ACC112 (cell line): ENCODE measurements at regions not wholly inside any gene's neighbourhood (a gene's known extent, or its start where the extent isn't known, plus 50 kb on each side); places are given as distances from the start of the nearest gene placed in this dataset.
A peak's percentile ranks its signal among the peaks of the same experiment; 100 is the strongest.

Experiments used
- H2AFZ ChIP-seq: fragments of 200-600 bp; sonication (generic); one replicate; pipeline ENCODE4 v1.6.0; 2017; ENCODE audit warnings: antibody characterized with exemption, low read length; ENCODE audit not compliant: unreplicated experiment
- H3K27ac ChIP-seq: fragments of 200-600 bp; sonication (generic); 2 replicates; pipeline ENCODE4 v1.5.1; 2014; ENCODE audit warnings: low read depth, mild to moderate bottlenecking, antibody characterized with exemption, low read length, moderate library complexity
- H3K27me3 ChIP-seq: fragments of 200-600 bp; sonication (generic); 2 replicates; pipeline ENCODE4 v1.6.1; 2014; ENCODE audit warnings: mild to moderate bottlenecking, antibody characterized with exemption, low read length, moderate library complexity, mixed read lengths; ENCODE audit not compliant: insufficient read depth
- H3K36me3 ChIP-seq: fragments of 200-600 bp; sonication (generic); 2 replicates; pipeline ENCODE4 v1.6.1; 2016; ENCODE audit warnings: mild to moderate bottlenecking, antibody characterized with exemption, low read length, moderate library complexity, mixed read lengths; ENCODE audit not compliant: insufficient read depth
- H3K4me1 ChIP-seq: fragments of 200-600 bp; sonication (generic); one replicate; pipeline ENCODE4 v1.6.1; 2016; ENCODE audit warnings: low read length, mixed read lengths; ENCODE audit not compliant: insufficient read depth, unreplicated experiment, control insufficient read depth
- H3K4me3 ChIP-seq: fragments of 200-600 bp; sonication (generic); 2 replicates; pipeline ENCODE4 v1.5.1; 2014; ENCODE audit warnings: mild to moderate bottlenecking, low read depth, low read length
- H3K79me2 ChIP-seq: fragments of 200-600 bp; sonication (generic); one replicate; pipeline ENCODE4 v1.6.0; 2016; ENCODE audit warnings: low read length; ENCODE audit not compliant: control insufficient read depth, unreplicated experiment, insufficient read depth

- H3K27me3 ChIP-seq, result no peaks in the 10 kb centered on the region
- H3K4me1 ChIP-seq, result no peaks in the 10 kb centered on the region
- H3K79me2 ChIP-seq, result no peaks in the 10 kb centered on the region
- H3K27ac ChIP-seq, result no peak overlapping the region
- H2AFZ ChIP-seq, result no peak overlapping the region
- no peaks in the 10 kb centered on the region for H3K36me3 ChIP-seq
- H3K4me3 ChIP-seq, result no peak overlapping the region
Measured at GRCh38 chr12:125966641-125967040, 901.4 kb downstream of the AACS start.

GRCh38 chr12:125968413-125968812, 903.2 kb downstream of the AACS start:
- Histone ChIP-seq H2AFZ (no peak overlapping the region), H3K27ac (no peak overlapping the region), H3K36me3 (no peaks in the 10 kb centered on the region), H3K79me2 (no peaks in the 10 kb centered on the region), H3K4me1 (no peaks in the 10 kb centered on the region), H3K27me3 (no peaks in the 10 kb centered on the region), H3K4me3 (no peak overlapping the region)

GRCh38 chr12:125971981-125972380, 906.7 kb downstream of the AACS start:
- H3K4me3 ChIP-seq, result no peak overlapping the region
- no peaks in the 10 kb centered on the region for H3K4me1 ChIP-seq
- H3K27ac ChIP-seq, result no peak overlapping the region
- no peaks in the 10 kb centered on the region for H3K27me3 ChIP-seq
- no peak overlapping the region for H2AFZ ChIP-seq
- no peaks in the 10 kb centered on the region for H3K79me2 ChIP-seq
- H3K36me3 ChIP-seq, result no peaks in the 10 kb centered on the region

- Histone ChIP-seq H3K36me3 (no peaks in the 10 kb centered on the region), H3K27me3 (no peaks in the 10 kb centered on the region), H3K79me2 (no peaks in the 10 kb centered on the region), H3K27ac (no peak overlapping the region), H3K4me3 (no peak overlapping the region), H3K4me1 (no peaks in the 10 kb centered on the region), H2AFZ (no peak overlapping the region)
Measured at GRCh38 chr12:125978286-125978685, 913.1 kb downstream of the AACS start.

GRCh38 chr12:125981610-125982253, 916.5 kb downstream of the AACS start:
- Histone ChIP-seq H2AFZ (no peak overlapping the region), H3K79me2 (no peaks in the 10 kb centered on the region), H3K27me3 (no peaks in the 10 kb centered on the region), H3K27ac (no peak overlapping the region), H3K4me3 (no peak overlapping the region), H3K4me1 (no peaks in the 10 kb centered on the region), H3K36me3 (no peaks in the 10 kb centered on the region)

GRCh38 chr12:125983094-125983783, 918.0 kb downstream of the AACS start:
- H3K27me3 ChIP-seq, result no peaks in the 10 kb centered on the region
- no peaks in the 10 kb centered on the region for H3K79me2 ChIP-seq
- no peaks in the 10 kb centered on the region for H3K36me3 ChIP-seq
- H3K27ac ChIP-seq, result no peak overlapping the region
- H3K4me1 ChIP-seq, result no peaks in the 10 kb centered on the region
- H2AFZ ChIP-seq, result peak overlapping the region; percentile 65
- peak overlapping the region; percentile 75 for H3K4me3 ChIP-seq

GRCh38 chr12:125983784-125984500, 918.7 kb downstream of the AACS start:
- peak overlapping the region; percentile 75 for H3K4me3 ChIP-seq
- no peaks in the 10 kb centered on the region for H3K4me1 ChIP-seq
- peak overlapping the region; percentile 65 for H2AFZ ChIP-seq
- H3K27me3 ChIP-seq, result no peaks in the 10 kb centered on the region
- no peaks in the 10 kb centered on the region for H3K36me3 ChIP-seq
- no peak overlapping the region for H3K27ac ChIP-seq
- H3K79me2 ChIP-seq, result no peaks in the 10 kb centered on the region

GRCh38 chr12:125988545-125988944, 923.3 kb downstream of the AACS start:
- H3K27me3 ChIP-seq, result no peaks in the 10 kb centered on the region
- H2AFZ ChIP-seq, result no peak overlapping the region
- no peaks in the 10 kb centered on the region for H3K36me3 ChIP-seq
- no peaks in the 10 kb centered on the region for H3K4me1 ChIP-seq
- no peak overlapping the region for H3K4me3 ChIP-seq
- H3K27ac ChIP-seq, result no peak overlapping the region
- H3K79me2 ChIP-seq, result no peaks in the 10 kb centered on the region

- Histone ChIP-seq H2AFZ (no peak overlapping the region), H3K27me3 (no peaks in the 10 kb centered on the region), H3K79me2 (no peaks in the 10 kb centered on the region), H3K4me3 (no peak overlapping the region), H3K4me1 (no peaks in the 10 kb centered on the region), H3K36me3 (no peaks in the 10 kb centered on the region), H3K27ac (no peak overlapping the region)
Measured at GRCh38 chr12:125989696-125990095, 924.5 kb downstream of the AACS start.

- Histone ChIP-seq H3K27ac (no peak overlapping the region), H3K4me3 (no peak overlapping the region), H2AFZ (no peak overlapping the region), H3K36me3 (no peaks in the 10 kb centered on the region), H3K79me2 (no peaks in the 10 kb centered on the region), H3K27me3 (no peaks in the 10 kb centered on the region), H3K4me1 (no peaks in the 10 kb centered on the region)
Measured at GRCh38 chr12:125996443-125996842, 931.2 kb downstream of the AACS start.

GRCh38 chr12:125999628-126000027, 934.4 kb downstream of the AACS start:
- H3K27me3 ChIP-seq, result no peaks in the 10 kb centered on the region
- H3K36me3 ChIP-seq, result no peaks in the 10 kb centered on the region
- H3K27ac ChIP-seq, result no peak overlapping the region
- H3K4me1 ChIP-seq, result no peaks in the 10 kb centered on the region
- H2AFZ ChIP-seq, result no peak overlapping the region
- no peaks in the 10 kb centered on the region for H3K79me2 ChIP-seq
- no peak overlapping the region for H3K4me3 ChIP-seq
